Ishikawa (cell line): ENCODE measurements at regions not wholly inside any gene's neighbourhood (a gene's known extent, or its start where the extent isn't known, plus 50 kb on each side); places are given as distances from the start of the nearest gene placed in this dataset.

Experiments used
- CEBPB ChIP-seq: IDR thresholded peaks from 2 replicates; pipeline ENCODE4 v1.6.1; 2012
- CREB1 ChIP-seq: IDR thresholded peaks from 2 replicates; pipeline ENCODE4 v1.6.1; 2012; ENCODE audit warnings: low read depth
- EGR1 ChIP-seq: IDR thresholded peaks from 2 replicates; pipeline ENCODE4 v1.6.1; 2012
- EP300 ChIP-seq: IDR thresholded peaks from 2 replicates; pipeline ENCODE4 v1.6.1; 2012; ENCODE audit warnings: borderline replicate concordance
- FOXM1 ChIP-seq: IDR thresholded peaks from 2 replicates; pipeline ENCODE4 v1.6.1; 2012; ENCODE audit warnings: low read depth, borderline replicate concordance
- MAX ChIP-seq: IDR thresholded peaks from 2 replicates; pipeline ENCODE4 v1.6.1; 2012
- NFIC ChIP-seq: IDR thresholded peaks from 2 replicates; pipeline ENCODE4 v1.6.1; 2012
- RAD21 ChIP-seq: IDR thresholded peaks from 2 replicates; pipeline ENCODE4 v1.6.1; 2012; ENCODE audit warnings: low read depth
- REST ChIP-seq: IDR thresholded peaks from 2 replicates; pipeline ENCODE4 v1.6.1; 2012; ENCODE audit warnings: low read depth, mild to moderate bottlenecking
- TAF1 ChIP-seq: IDR thresholded peaks from 2 replicates; pipeline ENCODE4 v1.6.1; 2012; ENCODE audit warnings: low read depth, mild to moderate bottlenecking
- TCF12 ChIP-seq: IDR thresholded peaks from 2 replicates; pipeline ENCODE4 v1.6.1; 2012; ENCODE audit warnings: low read depth
- TEAD4 ChIP-seq: IDR thresholded peaks from 2 replicates; pipeline ENCODE4 v1.6.1; 2012
- USF1 ChIP-seq: IDR thresholded peaks from 2 replicates; pipeline ENCODE4 v1.6.1; 2012
- YY1 ChIP-seq: IDR thresholded peaks from 2 replicates; pipeline ENCODE4 v1.6.1; 2012; ENCODE audit warnings: low read depth
- ZBTB7A ChIP-seq: IDR thresholded peaks from 2 replicates; pipeline ENCODE4 v1.6.1; 2012; ENCODE audit warnings: low read depth

GRCh38 chr1:75053207-75053606, 81.0 kb upstream of the LHX8 start:
- TF ChIP-seq TEAD4: no peak
- TF ChIP-seq EGR1: no peak
- no peak for TF ChIP-seq USF1
- TF ChIP-seq TAF1: no peak
- TF ChIP-seq NFIC: no peak
- TF ChIP-seq EP300: no peak
- no peak for TF ChIP-seq CEBPB
- no peak for TF ChIP-seq MAX

GRCh38 chr1:75058424-75058823, 75.8 kb upstream of the LHX8 start:
- TF ChIP-seq ZBTB7A (no peak), CEBPB (no peak)

GRCh38 chr1:75062111-75062510, 72.1 kb upstream of the LHX8 start:
- no peak for TF ChIP-seq REST
- no peak for TF ChIP-seq NFIC
- TF ChIP-seq EP300: no peak

- TF ChIP-seq EP300 (no peak), RAD21 (no peak), NFIC (no peak), FOXM1 (no peak), USF1 (no peak), YY1 (no peak), EGR1 (no peak), MAX (no peak), ZBTB7A (no peak), CEBPB (no peak), REST (no peak), TCF12 (no peak), CREB1 (no peak), TAF1 (no peak), TEAD4 (no peak)
Observed at GRCh38 chr1:75067975-75068374, 66.2 kb upstream of the LHX8 start.

GRCh38 chr1:75074831-75075395, 59.3 kb upstream of the LHX8 start:
- TF ChIP-seq USF1 (no peak), FOXM1 (no peak), YY1 (no peak), TAF1 (no peak), EP300 (no peak), EGR1 (no peak), RAD21 (no peak)

GRCh38 chr1:75079538-75080290, 54.5 kb upstream of the LHX8 start:
- no peak for TF ChIP-seq EP300
- no peak for TF ChIP-seq USF1
- no peak for TF ChIP-seq CEBPB
- TF ChIP-seq CREB1: no peak
- TF ChIP-seq FOXM1: no peak
- TF ChIP-seq MAX: no peak
- no peak for TF ChIP-seq TEAD4
- TF ChIP-seq TAF1: no peak
- TF ChIP-seq TCF12: no peak
- TF ChIP-seq YY1: no peak
- TF ChIP-seq NFIC: no peak
- no peak for TF ChIP-seq RAD21
- no peak for TF ChIP-seq ZBTB7A
- TF ChIP-seq EGR1: no peak
- TF ChIP-seq REST: no peak
